B cell (primary cell): ENCODE measurements at regions not wholly inside any gene's neighbourhood (a gene's known extent, or its start where the extent isn't known, plus 50 kb on each side); places are given as distances from the start of the nearest gene placed in this dataset.

ENCODE experiments used
- ATAC-seq: fragments of 200-7000 bp; cut with Tn5 transposase; one replicate; pipeline ENCODE4 v1.10.0; 2021; ENCODE audit warnings: low read depth, mild to moderate bottlenecking, moderate number of reproducible peaks, moderate library complexity
- CTCF ChIA-PET: fragments of 350-600 bp; sonication (Branson Sonifier 250); formaldehyde crosslinking; loops from one replicate; lab custom pipeline; 2021; ENCODE audit warnings: antibody characterized with exemption, inconsistent platforms; lab: Charles Lee
- POLR2A ChIA-PET: fragments of 350-600 bp; sonication (Branson Sonifier 250); formaldehyde crosslinking; loops from one replicate; lab custom pipeline; 2021; ENCODE audit warnings: antibody characterized with exemption; lab: Charles Lee
- DNase-seq: peaks from one replicate; pipeline ENCODE4 v3.0.0; 2013
- H2AFZ ChIP-seq: 2 replicates; pipeline ENCODE4 v1.6.1; 2012; ENCODE audit warnings: mild to moderate bottlenecking, low read depth, low read length; ENCODE audit not compliant: insufficient read depth, poor library complexity, severe bottlenecking
- H3K27ac ChIP-seq, 2 donors: 1 replicate in 1 of 2; 2 replicates in 1 of 2; pipeline ENCODE4 v1.5.1; 2012 to 2013; ENCODE audit warnings: low read length in 2 of 2, mild to moderate bottlenecking in 2 of 2, moderate library complexity in 1 of 2
- H3K27me3 ChIP-seq, 4 experiments: fragments of 200-600 bp in 1 of 4; sonication (generic) in 1 of 4; replicated peaks in 1 of 4; 1 replicate in 2 of 4; 2 replicates in 2 of 4; pipeline versions ENCODE4 v1.6.1 to v1.7.0; 2013 to 2016; ENCODE audit warnings: low read length in 3 of 4, mild to moderate bottlenecking in 2 of 4, mixed read lengths in 1 of 4, moderate library complexity in 1 of 4; ENCODE audit not compliant: insufficient read depth in 4 of 4, control insufficient read depth in 3 of 4; ENCODE audit errors: control extremely low read depth in 1 of 4
- H3K36me3 ChIP-seq, 2 experiments: replicated peaks in 1 of 2; 1 replicate in 1 of 2; 2 replicates in 1 of 2; pipeline versions ENCODE4 v1.6.1 to v1.7.1; 2013; ENCODE audit warnings: low read length in 1 of 2; ENCODE audit not compliant: insufficient read depth in 2 of 2, control insufficient read depth in 1 of 2; ENCODE audit errors: control extremely low read depth in 1 of 2, extremely low read depth in 1 of 2
- H3K4me1 ChIP-seq, 2 donors: fragments of 200-600 bp in 1 of 2; sonication (generic) in 1 of 2; 1 replicate in 1 of 2; 2 replicates in 1 of 2; pipeline versions ENCODE4 v1.5.1 to v1.6.1; 2013 to 2017; ENCODE audit warnings: low read length in 2 of 2; ENCODE audit not compliant: control insufficient read depth in 2 of 2, insufficient read depth in 2 of 2
- H3K4me2 ChIP-seq: replicated peaks from 2 replicates; pipeline ENCODE3; 2012; ENCODE audit warnings: mild to moderate bottlenecking, low read depth, low read length; ENCODE audit not compliant: poor library complexity, severe bottlenecking
- H3K4me3 ChIP-seq, 5 experiments: fragments of 200-600 bp in 1 of 5; sonication (generic) in 1 of 5; 1 replicate in 3 of 5; 2 replicates in 2 of 5; pipeline versions ENCODE4 v1.5.1 to v1.7.0; 2011 to 2016; ENCODE audit warnings: low read length in 4 of 5, mild to moderate bottlenecking in 4 of 5, low read depth in 2 of 5, control low read depth in 1 of 5, moderate library complexity in 1 of 5; ENCODE audit not compliant: insufficient read depth in 1 of 5; ENCODE audit errors: control extremely low read depth in 1 of 5, extremely low read depth in 1 of 5
- H3K79me2 ChIP-seq: fragments of 200-600 bp; sonication (generic); one replicate; pipeline ENCODE4 v1.6.0; 2016; ENCODE audit warnings: low read length; ENCODE audit not compliant: control insufficient read depth, insufficient read depth
- H3K9ac ChIP-seq: fragments of 200-600 bp; sonication (generic); 2 replicates; pipeline ENCODE4 v1.6.1; 2017; ENCODE audit warnings: mild to moderate bottlenecking, low read length, moderate library complexity
- H3K9me3 ChIP-seq, 3 donors: one replicate each; pipeline versions ENCODE4 v1.6.1 to v1.7.1; 2013; ENCODE audit warnings: low read length in 2 of 3; ENCODE audit not compliant: control insufficient read depth in 2 of 3, insufficient read depth in 1 of 3; ENCODE audit errors: control extremely low read depth in 1 of 3
- H4K20me1 ChIP-seq: 2 replicates; pipeline ENCODE4 v1.6.0; 2012; ENCODE audit warnings: mild to moderate bottlenecking, low read length; ENCODE audit not compliant: insufficient read depth, control insufficient read depth, poor library complexity, severe bottlenecking
- H3K27ac Mint-ChIP-seq: one replicate; pipeline ENCODE4 v1.8.0; 2021; ENCODE audit warnings: mixed read lengths
- H3K27me3 Mint-ChIP-seq: one replicate; pipeline ENCODE4 v1.8.0; 2021; ENCODE audit warnings: mixed read lengths
- H3K4me1 Mint-ChIP-seq: one replicate; pipeline ENCODE4 v1.8.0; 2021; ENCODE audit warnings: mixed read lengths
- H3K4me3 Mint-ChIP-seq: one replicate; pipeline ENCODE4 v1.8.0; 2021; ENCODE audit warnings: mixed read lengths
- H3K9me3 Mint-ChIP-seq: one replicate; pipeline ENCODE4 v1.8.0; 2022; ENCODE audit warnings: mixed read lengths; ENCODE audit not compliant: insufficient read depth
- CTCF ChIP-seq: fragments of 200-600 bp; IDR thresholded peaks from one replicate; pipeline ENCODE4 v1.8.0; 2022; ENCODE audit warnings: antibody characterized with exemption, mild to moderate bottlenecking
- EZH2 ChIP-seq: IDR thresholded peaks from 2 replicates; pipeline ENCODE4 v1.6.1; 2012; ENCODE audit warnings: borderline replicate concordance, low read depth, mild to moderate bottlenecking, moderate library complexity, low read length; ENCODE audit not compliant: insufficient read depth, poor library complexity, severe bottlenecking
- WGBS: methylation state at CpG from one replicate; pipeline ENCODE4 v1.1.5; 2013; ENCODE audit warnings: missing lambda C conversion rate; ENCODE audit not compliant: insufficient coverage; 5-methylcytosine and 5-hydroxymethylcytosine counted together
- intact Hi-C: fragments of 100-400 bp; cut with micrococcal nuclease; formaldehyde crosslinking; loops from one replicate; pipeline ENCODE4 v1.10.0; 2022

- H4K20me1 ChIP-seq = no peaks in the 10 kb centered on the region
These were observed 302.5 kb downstream of the C3orf38 start for GRCh38 chr3:88452228-88452627.

GRCh38 chr3:88460369-88460768 lies 310.6 kb downstream of the C3orf38 start:
- Histone ChIP-seq H3K4me1 (no peaks in the 10 kb centered on the region), H3K9ac (no peak overlapping the region), H2AFZ (no peak overlapping the region), H3K4me3 (no peak overlapping the region), H4K20me1 (no peaks in the 10 kb centered on the region), H3K27ac (no peak overlapping the region), H3K79me2 (no peaks in the 10 kb centered on the region), H3K9me3 (peaks cover 0 to 1% (median 0%) of the 10 kb centered on the region in 3 donors), H3K4me2 (no peak overlapping the region), H3K36me3 (no peaks in the 10 kb centered on the region), H3K27me3 (no peaks in the 10 kb centered on the region)
- intact Hi-C loops = no loop called here
- no peak overlapping the region for H3K4me3 Mint-ChIP-seq
- H3K27me3 Mint-ChIP-seq = no peaks in the 10 kb centered on the region
- ATAC-seq (no peak), DNase-seq (no peak)
- TF ChIP-seq CTCF (no peak), EZH2 (no peak)
- no peak overlapping the region for H3K27ac Mint-ChIP-seq
- WGBS = no CpG with 5 or more reads among the region's 3 CpGs
- H3K9me3 Mint-ChIP-seq = peaks cover 2% of the 10 kb centered on the region
- H3K4me1 Mint-ChIP-seq = no peaks in the 10 kb centered on the region
- CTCF ChIA-PET = no interaction called here
- POLR2A ChIA-PET = no interaction called here

More at GRCh38 chr3:88452228-88452627, 302.5 kb downstream of the C3orf38 start:
- TF ChIP-seq EZH2 (no peak), CTCF (no peak)
- Mint-ChIP-seq H3K4me3 (no peak overlapping the region), H3K9me3 (peaks cover 2% of the 10 kb centered on the region), H3K27ac (no peak overlapping the region), H3K4me1 (peaks cover 2% of the 10 kb centered on the region), H3K27me3 (no peaks in the 10 kb centered on the region)
- no peak overlapping the region for H2AFZ ChIP-seq
- ATAC-seq (no peak), DNase-seq (no peak)
- no peak overlapping the region for H3K4me2 ChIP-seq
- no peaks in the 10 kb centered on the region for H3K79me2 ChIP-seq
- POLR2A ChIA-PET = no interaction called here
- H3K27me3 ChIP-seq = no peaks in the 10 kb centered on the region
- no peaks in the 10 kb centered on the region for H3K4me1 ChIP-seq
- H3K27ac ChIP-seq = no peak overlapping the region
- H3K9me3 ChIP-seq = no peaks in the 10 kb centered on the region
- H3K36me3 ChIP-seq = no peaks in the 10 kb centered on the region
- H3K9ac ChIP-seq = no peak overlapping the region
- intact Hi-C loops = no loop called here
- WGBS = no CpG with 5 or more reads among the region's 4 CpGs
- no peak overlapping the region for H3K4me3 ChIP-seq
- CTCF ChIA-PET = no interaction called here
